ENCODE measurements at regions not wholly inside any gene's neighbourhood (a gene's known extent, or its start where the extent isn't known, plus 50 kb on each side); places are given as distances from the start of the nearest gene placed in this dataset.

DNA sequence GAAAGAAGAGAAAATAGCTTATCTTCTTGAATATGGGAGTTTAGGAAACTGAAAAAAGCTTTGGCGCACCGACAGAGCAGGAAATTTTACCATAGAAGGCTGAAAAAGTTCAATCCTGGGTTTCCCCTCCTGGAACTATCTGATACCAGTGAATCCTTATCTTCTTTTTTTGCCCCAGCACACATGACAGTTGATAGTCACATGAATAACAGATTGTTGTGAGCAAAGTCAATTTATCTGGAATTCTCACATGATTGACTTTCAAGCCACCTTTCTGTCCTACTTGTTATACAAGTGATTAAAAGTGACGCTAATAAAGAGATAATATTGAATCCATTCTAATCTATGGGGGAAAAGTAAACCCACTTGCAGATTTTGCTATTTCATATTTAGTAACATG is 365.8 kb upstream of the NPVF start:
- Histone ChIP-seq H3K36me3 (no peaks in the 10 kb centered on the region), H3K9me3 (no peaks in the 10 kb centered on the region), H3K4me3 (no peak overlapping the region), H3K27me3 (no peaks in the 10 kb centered on the region), H3K4me1 (no peaks in the 10 kb centered on the region), H3K27ac (no peak overlapping the region)
- intact Hi-C loops (cut with DNase I; ENCODE audit: low total_unique reads): no loop called here
- no peak for TF ChIP-seq POLR2AphosphoS5 (IDR thresholded peaks at IDR 0.05)
- TF ChIP-seq, protein P1, sequence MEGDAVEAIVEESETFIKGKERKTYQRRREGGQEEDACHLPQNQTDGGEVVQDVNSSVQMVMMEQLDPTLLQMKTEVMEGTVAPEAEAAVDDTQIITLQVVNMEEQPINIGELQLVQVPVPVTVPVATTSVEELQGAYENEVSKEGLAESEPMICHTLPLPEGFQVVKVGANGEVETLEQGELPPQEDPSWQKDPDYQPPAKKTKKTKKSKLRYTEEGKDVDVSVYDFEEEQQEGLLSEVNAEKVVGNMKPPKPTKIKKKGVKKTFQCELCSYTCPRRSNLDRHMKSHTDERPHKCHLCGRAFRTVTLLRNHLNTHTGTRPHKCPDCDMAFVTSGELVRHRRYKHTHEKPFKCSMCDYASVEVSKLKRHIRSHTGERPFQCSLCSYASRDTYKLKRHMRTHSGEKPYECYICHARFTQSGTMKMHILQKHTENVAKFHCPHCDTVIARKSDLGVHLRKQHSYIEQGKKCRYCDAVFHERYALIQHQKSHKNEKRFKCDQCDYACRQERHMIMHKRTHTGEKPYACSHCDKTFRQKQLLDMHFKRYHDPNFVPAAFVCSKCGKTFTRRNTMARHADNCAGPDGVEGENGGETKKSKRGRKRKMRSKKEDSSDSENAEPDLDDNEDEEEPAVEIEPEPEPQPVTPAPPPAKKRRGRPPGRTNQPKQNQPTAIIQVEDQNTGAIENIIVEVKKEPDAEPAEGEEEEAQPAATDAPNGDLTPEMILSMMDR (IDR thresholded peaks at IDR 0.05): no peak
- TF ChIP-seq POLR2A (IDR thresholded peaks at IDR 0.05): no peak
- no peak for DNase-seq (ENCODE audit: low spot score in 2 of 2)

DNA sequence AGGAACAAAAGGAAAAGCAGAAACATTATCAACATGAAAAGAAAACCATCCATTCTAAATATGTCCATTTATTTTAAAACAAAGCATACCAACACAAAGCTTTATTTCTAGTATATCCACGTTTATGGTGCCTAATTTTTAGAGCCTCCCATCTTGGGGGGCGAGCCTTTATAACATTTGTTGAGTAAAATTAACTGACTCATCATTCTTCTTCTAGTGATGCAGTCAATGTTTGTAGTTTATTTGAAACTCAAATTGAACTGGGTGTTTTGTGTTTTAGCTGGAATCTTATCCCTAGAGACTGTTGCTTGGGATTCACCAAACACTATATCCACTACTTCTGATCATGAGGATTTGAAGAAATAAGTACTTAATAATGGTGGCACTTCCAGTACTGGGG is 366.4 kb upstream of the NPVF start:
- no peaks in the 10 kb centered on the region for H3K27me3 ChIP-seq

DNA sequence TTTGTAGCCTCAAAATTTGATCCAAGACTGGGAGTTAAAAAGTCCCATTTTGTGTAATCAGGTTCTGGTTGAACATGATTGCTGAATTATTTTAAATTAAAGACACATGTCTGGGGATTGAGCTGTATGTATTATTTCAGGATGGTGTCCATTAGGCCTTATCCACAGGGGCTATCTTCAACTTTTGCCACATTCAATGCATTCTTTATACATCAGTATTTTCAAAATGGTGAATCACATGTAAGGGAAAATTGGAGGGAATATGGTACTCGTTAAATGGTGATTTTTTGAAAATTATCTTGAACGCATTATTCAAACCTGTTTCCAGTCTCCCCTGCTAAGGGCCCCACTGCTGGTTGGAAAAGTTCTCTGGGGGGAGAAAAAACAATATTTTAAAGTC is 367.7 kb upstream of the NPVF start:
- Histone ChIP-seq H3K4me1 (no peaks in the 10 kb centered on the region), H3K27me3 (no peaks in the 10 kb centered on the region), H3K4me3 (no peak overlapping the region), H3K9me3 (no peaks in the 10 kb centered on the region), H3K36me3 (no peaks in the 10 kb centered on the region), H3K27ac (no peak overlapping the region)
- TF ChIP-seq, protein P1 (IDR thresholded peaks at IDR 0.05): no peak
- TF ChIP-seq POLR2A (IDR thresholded peaks at IDR 0.05) (no peak), POLR2AphosphoS5 (IDR thresholded peaks at IDR 0.05) (no peak)
- intact Hi-C loops (cut with DNase I; ENCODE audit: low total_unique reads): no loop called here
- no peak for DNase-seq (ENCODE audit: low spot score in 2 of 2)

More for the DNA sequence above, 366.4 kb upstream of the NPVF start:
- TF ChIP-seq, protein P1 (IDR thresholded peaks at IDR 0.05): no peak
- Histone ChIP-seq H3K4me3 (no peak overlapping the region), H3K4me1 (no peaks in the 10 kb centered on the region), H3K27ac (no peak overlapping the region), H3K36me3 (no peaks in the 10 kb centered on the region), H3K9me3 (no peaks in the 10 kb centered on the region)
- no peak for DNase-seq (ENCODE audit: low spot score in 2 of 2)
- intact Hi-C loops (cut with DNase I; ENCODE audit: low total_unique reads): no loop called here

DNA sequence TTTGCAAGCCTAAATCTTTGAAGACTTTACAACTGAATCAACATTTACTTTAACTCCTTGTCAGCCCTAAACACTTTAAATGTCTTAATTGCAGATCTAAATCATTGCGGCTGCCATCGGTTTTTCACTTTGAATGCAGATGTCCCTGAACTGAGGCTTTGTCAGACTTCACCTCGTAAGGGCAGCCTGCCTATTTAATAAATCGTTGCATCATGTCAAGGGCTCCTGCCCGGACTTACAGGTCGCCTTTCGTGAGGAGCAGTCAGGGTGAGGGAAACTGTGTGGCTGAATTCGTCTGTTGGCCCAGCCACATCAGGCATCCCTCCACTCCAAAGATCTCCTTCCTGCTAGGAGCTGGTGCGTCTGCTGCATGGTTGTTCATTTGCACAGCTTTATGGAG is 368.2 kb upstream of the NPVF start:
- Histone ChIP-seq H3K4me3 (no peak overlapping the region), H3K4me1 (no peaks in the 10 kb centered on the region), H3K36me3 (no peaks in the 10 kb centered on the region), H3K9me3 (no peaks in the 10 kb centered on the region), H3K27me3 (no peaks in the 10 kb centered on the region), H3K27ac (no peak overlapping the region)
- DNase-seq (ENCODE audit: low spot score in 2 of 2): no peak
- intact Hi-C loops (cut with DNase I; ENCODE audit: low total_unique reads): no loop called here
- TF ChIP-seq POLR2A (IDR thresholded peaks at IDR 0.05): no peak
- TF ChIP-seq, protein P1 (IDR thresholded peaks at IDR 0.05): no peak
- TF ChIP-seq POLR2AphosphoS5 (IDR thresholded peaks at IDR 0.05): no peak

DNA sequence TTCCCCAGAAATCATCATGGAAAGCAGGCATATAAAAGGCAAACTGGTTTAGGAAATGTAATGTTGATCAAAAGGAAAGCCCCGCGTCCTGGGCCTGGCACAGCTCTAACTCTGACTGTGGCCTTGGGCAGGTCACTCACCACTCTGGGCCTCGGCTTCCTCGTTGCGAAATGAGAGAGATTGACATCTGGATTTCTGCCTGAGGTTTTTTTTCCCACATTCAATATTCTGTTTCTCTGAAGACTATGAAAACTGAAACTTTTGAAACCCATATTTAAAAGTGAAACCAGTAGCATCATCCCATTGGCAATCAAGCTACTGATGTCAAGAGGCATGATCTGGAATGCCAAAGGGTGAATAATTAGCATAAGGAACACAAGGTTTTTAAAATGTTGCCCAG is 369.7 kb upstream of the NPVF start:
- no peak for DNase-seq (ENCODE audit: low spot score in 2 of 2)
- Histone ChIP-seq H3K4me3 (no peak overlapping the region), H3K27me3 (no peaks in the 10 kb centered on the region), H3K9me3 (no peaks in the 10 kb centered on the region), H3K4me1 (no peaks in the 10 kb centered on the region), H3K27ac (no peak overlapping the region), H3K36me3 (no peaks in the 10 kb centered on the region)
- intact Hi-C loops (cut with DNase I; ENCODE audit: low total_unique reads): no loop called here
- TF ChIP-seq POLR2AphosphoS5 (IDR thresholded peaks at IDR 0.05): no peak
- TF ChIP-seq, protein P1 (IDR thresholded peaks at IDR 0.05): no peak
- no peak for TF ChIP-seq POLR2A (IDR thresholded peaks at IDR 0.05)

Data from breast epithelium (tissue), 4 donors.